GM23338 (cell line): ENCODE measurements at regions not wholly inside any gene's neighbourhood (a gene's known extent, or its start where the extent isn't known, plus 50 kb on each side); places are given as distances from the start of the nearest gene placed in this dataset.

Experiments used
- ATAC-seq: fragments of 200-7000 bp; cut with Tn5 transposase; 3 replicates; pipeline ENCODE4 v1.9.1; 2020
- DNase-seq: peaks from one replicate; pipeline ENCODE4 v3.0.0-alpha.2; 2015; ENCODE audit warnings: low spot score
- H2AFZ ChIP-seq: fragments of 200-600 bp; sonication (generic); 2 replicates; pipeline ENCODE4 v1.8.0; 2016; ENCODE audit warnings: antibody characterized with exemption, mild to moderate bottlenecking, moderate library complexity
- H3F3A ChIP-seq: fragments of 200-600 bp; sonication (generic); replicated peaks from 2 replicates; pipeline ENCODE4 v1.8.0; 2017; ENCODE audit warnings: antibody characterized with exemption, mixed run types, low read depth
- H3K27ac ChIP-seq: fragments of 200-600 bp; sonication (generic); 2 replicates; pipeline ENCODE4 v1.6.1; 2016; ENCODE audit warnings: low read depth
- H3K27me3 ChIP-seq: fragments of 200-600 bp; sonication (generic); 2 replicates; pipeline ENCODE4 v1.8.0; 2016; ENCODE audit warnings: mild to moderate bottlenecking, mixed run types, moderate library complexity; ENCODE audit not compliant: insufficient read depth
- H3K36me3 ChIP-seq: fragments of 200-600 bp; sonication (generic); 2 replicates; pipeline ENCODE4 v1.8.0; 2016; ENCODE audit warnings: mild to moderate bottlenecking; ENCODE audit not compliant: insufficient read depth
- H3K4me1 ChIP-seq: fragments of 200-600 bp; sonication (generic); 2 replicates; pipeline ENCODE4 v1.8.0; 2016; ENCODE audit warnings: mild to moderate bottlenecking, moderate library complexity; ENCODE audit not compliant: insufficient read depth
- H3K4me2 ChIP-seq: fragments of 200-600 bp; sonication (generic); 2 replicates; pipeline ENCODE4 v1.7.1; 2017; ENCODE audit warnings: mixed run types
- H3K4me3 ChIP-seq: fragments of 200-600 bp; sonication (generic); 2 replicates; pipeline ENCODE4 v1.6.1; 2016; ENCODE audit warnings: mixed run types
- H3K79me2 ChIP-seq: fragments of 200-600 bp; sonication (generic); replicated peaks from 2 replicates; pipeline ENCODE4 v1.8.0; 2017; ENCODE audit warnings: mild to moderate bottlenecking; ENCODE audit not compliant: insufficient read depth
- H3K9me2 ChIP-seq: fragments of 200-600 bp; sonication (generic); 2 replicates; pipeline ENCODE4 v1.8.0; 2017; ENCODE audit not compliant: insufficient read depth
- H4K20me1 ChIP-seq: fragments of 200-600 bp; sonication (generic); replicated peaks from 2 replicates; pipeline ENCODE4 v1.8.0; 2017; ENCODE audit warnings: mild to moderate bottlenecking; ENCODE audit not compliant: insufficient read depth
- H3K27ac Mint-ChIP-seq: 2 replicates; pipeline ENCODE4 v1.8.0; 2020; ENCODE audit warnings: inconsistent platforms, mild to moderate bottlenecking, moderate library complexity, mixed read lengths
- H3K27me3 Mint-ChIP-seq: 3 replicates; pipeline ENCODE4 v1.8.0; 2022; ENCODE audit warnings: low read depth, mild to moderate bottlenecking, moderate library complexity, mixed read lengths, inconsistent platforms; ENCODE audit not compliant: insufficient read depth, poor library complexity
- H3K36me3 Mint-ChIP-seq: 3 replicates; pipeline ENCODE4 v1.8.0; 2021; ENCODE audit warnings: low read depth, mild to moderate bottlenecking, inconsistent platforms, moderate library complexity, mixed read lengths
- H3K4me1 Mint-ChIP-seq: 3 replicates; pipeline ENCODE4 v1.8.0; 2020; ENCODE audit warnings: mild to moderate bottlenecking, inconsistent platforms, mixed read lengths
- H3K4me3 Mint-ChIP-seq: 3 replicates; pipeline ENCODE4 v1.8.0; 2021; ENCODE audit warnings: moderate library complexity, mild to moderate bottlenecking, inconsistent platforms, mixed read lengths
- H3K9me3 Mint-ChIP-seq: 3 replicates; pipeline ENCODE4 v1.8.0; 2020; ENCODE audit warnings: moderate library complexity, mild to moderate bottlenecking, inconsistent platforms, mixed read lengths
- CREB1 ChIP-seq: fragments of 250-450 bp; sonication (Bioruptor Pico); IDR thresholded peaks from 2 replicates; pipeline ENCODE4 v1.5.0; 2020; ENCODE audit warnings: low read depth, mild to moderate bottlenecking, moderate library complexity
- EZH2phosphoT487 ChIP-seq: fragments of 200-600 bp; sonication (generic); IDR thresholded peaks from one replicate; pipeline ENCODE4 v1.8.1; 2018; ENCODE audit warnings: antibody characterized with exemption; ENCODE audit not compliant: unreplicated experiment
- NANOG ChIP-seq: IDR thresholded peaks from 2 replicates; pipeline ENCODE4 v1.6.1; 2016; ENCODE audit warnings: antibody characterized with exemption, borderline replicate concordance
- POLR2AphosphoS5 ChIP-seq: IDR thresholded peaks from 2 replicates; pipeline ENCODE4 v1.6.1; 2016; ENCODE audit warnings: antibody characterized with exemption, low read depth
- STAT1 ChIP-seq: IDR thresholded peaks from one replicate; pipeline ENCODE4 v1.6.1; 2016; ENCODE audit warnings: antibody characterized with exemption; ENCODE audit not compliant: unreplicated experiment
- ZNF114 ChIP-seq: fragments of 250-450 bp; sonication (Bioruptor Pico); IDR thresholded peaks from 2 replicates; pipeline ENCODE4 v1.5.0; 2020; ENCODE audit warnings: mild to moderate bottlenecking, moderate library complexity
- ZNF331 ChIP-seq: fragments of 250-450 bp; sonication (Bioruptor Pico); IDR thresholded peaks from 2 replicates; pipeline ENCODE4 v1.5.0; 2020; ENCODE audit warnings: low read depth, mild to moderate bottlenecking, moderate library complexity
- TF ChIP-seq, protein P1 (sequence below): fragments of 250-450 bp; sonication (Bioruptor Pico); IDR thresholded peaks from 2 replicates; pipeline ENCODE4 v1.5.0; 2020; ENCODE audit warnings: mild to moderate bottlenecking, moderate library complexity
- TF ChIP-seq, protein P2 (sequence below): IDR thresholded peaks from one replicate; pipeline ENCODE4 v1.6.1; 2018; ENCODE audit warnings: antibody characterized with exemption; ENCODE audit not compliant: unreplicated experiment
- TF ChIP-seq, protein P3 (sequence below): IDR thresholded peaks from 2 replicates; pipeline ENCODE4 v1.6.1; 2016; ENCODE audit warnings: antibody characterized with exemption

GRCh38 chr14:97719931-97720330 lies 922.7 kb downstream of the VRK1 start (continued):
- TF ChIP-seq, protein P1, sequence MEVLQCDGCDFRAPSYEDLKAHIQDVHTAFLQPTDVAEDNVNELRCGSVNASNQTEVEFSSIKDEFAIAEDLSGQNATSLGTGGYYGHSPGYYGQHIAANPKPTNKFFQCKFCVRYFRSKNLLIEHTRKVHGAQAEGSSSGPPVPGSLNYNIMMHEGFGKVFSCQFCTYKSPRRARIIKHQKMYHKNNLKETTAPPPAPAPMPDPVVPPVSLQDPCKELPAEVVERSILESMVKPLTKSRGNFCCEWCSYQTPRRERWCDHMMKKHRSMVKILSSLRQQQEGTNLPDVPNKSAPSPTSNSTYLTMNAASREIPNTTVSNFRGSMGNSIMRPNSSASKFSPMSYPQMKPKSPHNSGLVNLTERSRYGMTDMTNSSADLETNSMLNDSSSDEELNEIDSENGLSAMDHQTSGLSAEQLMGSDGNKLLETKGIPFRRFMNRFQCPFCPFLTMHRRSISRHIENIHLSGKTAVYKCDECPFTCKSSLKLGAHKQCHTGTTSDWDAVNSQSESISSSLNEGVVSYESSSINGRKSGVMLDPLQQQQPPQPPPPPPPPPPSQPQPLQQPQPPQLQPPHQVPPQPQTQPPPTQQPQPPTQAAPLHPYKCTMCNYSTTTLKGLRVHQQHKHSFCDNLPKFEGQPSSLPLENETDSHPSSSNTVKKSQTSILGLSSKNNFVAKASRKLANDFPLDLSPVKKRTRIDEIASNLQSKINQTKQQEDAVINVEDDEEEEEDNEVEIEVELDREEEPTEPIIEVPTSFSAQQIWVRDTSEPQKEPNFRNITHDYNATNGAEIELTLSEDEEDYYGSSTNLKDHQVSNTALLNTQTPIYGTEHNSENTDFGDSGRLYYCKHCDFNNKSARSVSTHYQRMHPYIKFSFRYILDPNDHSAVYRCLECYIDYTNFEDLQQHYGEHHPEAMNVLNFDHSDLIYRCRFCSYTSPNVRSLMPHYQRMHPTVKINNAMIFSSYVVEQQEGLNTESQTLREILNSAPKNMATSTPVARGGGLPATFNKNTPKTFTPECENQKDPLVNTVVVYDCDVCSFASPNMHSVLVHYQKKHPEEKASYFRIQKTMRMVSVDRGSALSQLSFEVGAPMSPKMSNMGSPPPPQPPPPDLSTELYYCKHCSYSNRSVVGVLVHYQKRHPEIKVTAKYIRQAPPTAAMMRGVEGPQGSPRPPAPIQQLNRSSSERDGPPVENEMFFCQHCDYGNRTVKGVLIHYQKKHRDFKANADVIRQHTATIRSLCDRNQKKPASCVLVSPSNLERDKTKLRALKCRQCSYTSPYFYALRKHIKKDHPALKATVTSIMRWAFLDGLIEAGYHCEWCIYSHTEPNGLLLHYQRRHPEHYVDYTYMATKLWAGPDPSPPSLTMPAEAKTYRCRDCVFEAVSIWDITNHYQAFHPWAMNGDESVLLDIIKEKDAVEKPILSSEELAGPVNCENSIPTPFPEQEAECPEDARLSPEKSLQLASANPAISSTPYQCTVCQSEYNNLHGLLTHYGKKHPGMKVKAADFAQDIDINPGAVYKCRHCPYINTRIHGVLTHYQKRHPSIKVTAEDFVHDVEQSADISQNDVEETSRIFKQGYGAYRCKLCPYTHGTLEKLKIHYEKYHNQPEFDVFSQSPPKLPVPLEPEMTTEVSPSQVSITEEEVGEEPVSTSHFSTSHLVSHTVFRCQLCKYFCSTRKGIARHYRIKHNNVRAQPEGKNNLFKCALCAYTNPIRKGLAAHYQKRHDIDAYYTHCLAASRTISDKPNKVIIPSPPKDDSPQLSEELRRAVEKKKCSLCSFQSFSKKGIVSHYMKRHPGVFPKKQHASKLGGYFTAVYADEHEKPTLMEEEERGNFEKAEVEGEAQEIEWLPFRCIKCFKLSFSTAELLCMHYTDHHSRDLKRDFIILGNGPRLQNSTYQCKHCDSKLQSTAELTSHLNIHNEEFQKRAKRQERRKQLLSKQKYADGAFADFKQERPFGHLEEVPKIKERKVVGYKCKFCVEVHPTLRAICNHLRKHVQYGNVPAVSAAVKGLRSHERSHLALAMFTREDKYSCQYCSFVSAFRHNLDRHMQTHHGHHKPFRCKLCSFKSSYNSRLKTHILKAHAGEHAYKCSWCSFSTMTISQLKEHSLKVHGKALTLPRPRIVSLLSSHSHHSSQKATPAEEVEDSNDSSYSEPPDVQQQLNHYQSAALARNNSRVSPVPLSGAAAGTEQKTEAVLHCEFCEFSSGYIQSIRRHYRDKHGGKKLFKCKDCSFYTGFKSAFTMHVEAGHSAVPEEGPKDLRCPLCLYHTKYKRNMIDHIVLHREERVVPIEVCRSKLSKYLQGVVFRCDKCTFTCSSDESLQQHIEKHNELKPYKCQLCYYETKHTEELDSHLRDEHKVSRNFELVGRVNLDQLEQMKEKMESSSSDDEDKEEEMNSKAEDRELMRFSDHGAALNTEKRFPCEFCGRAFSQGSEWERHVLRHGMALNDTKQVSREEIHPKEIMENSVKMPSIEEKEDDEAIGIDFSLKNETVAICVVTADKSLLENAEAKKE (CRISPR knock-in tag), result no peak
- TF ChIP-seq ZNF114 (CRISPR knock-in tag), result no peak
- no peak for TF ChIP-seq ZNF331
- TF ChIP-seq STAT1, result no peak
- TF ChIP-seq CREB1 (CRISPR knock-in tag), result no peak
- TF ChIP-seq, protein P2, sequence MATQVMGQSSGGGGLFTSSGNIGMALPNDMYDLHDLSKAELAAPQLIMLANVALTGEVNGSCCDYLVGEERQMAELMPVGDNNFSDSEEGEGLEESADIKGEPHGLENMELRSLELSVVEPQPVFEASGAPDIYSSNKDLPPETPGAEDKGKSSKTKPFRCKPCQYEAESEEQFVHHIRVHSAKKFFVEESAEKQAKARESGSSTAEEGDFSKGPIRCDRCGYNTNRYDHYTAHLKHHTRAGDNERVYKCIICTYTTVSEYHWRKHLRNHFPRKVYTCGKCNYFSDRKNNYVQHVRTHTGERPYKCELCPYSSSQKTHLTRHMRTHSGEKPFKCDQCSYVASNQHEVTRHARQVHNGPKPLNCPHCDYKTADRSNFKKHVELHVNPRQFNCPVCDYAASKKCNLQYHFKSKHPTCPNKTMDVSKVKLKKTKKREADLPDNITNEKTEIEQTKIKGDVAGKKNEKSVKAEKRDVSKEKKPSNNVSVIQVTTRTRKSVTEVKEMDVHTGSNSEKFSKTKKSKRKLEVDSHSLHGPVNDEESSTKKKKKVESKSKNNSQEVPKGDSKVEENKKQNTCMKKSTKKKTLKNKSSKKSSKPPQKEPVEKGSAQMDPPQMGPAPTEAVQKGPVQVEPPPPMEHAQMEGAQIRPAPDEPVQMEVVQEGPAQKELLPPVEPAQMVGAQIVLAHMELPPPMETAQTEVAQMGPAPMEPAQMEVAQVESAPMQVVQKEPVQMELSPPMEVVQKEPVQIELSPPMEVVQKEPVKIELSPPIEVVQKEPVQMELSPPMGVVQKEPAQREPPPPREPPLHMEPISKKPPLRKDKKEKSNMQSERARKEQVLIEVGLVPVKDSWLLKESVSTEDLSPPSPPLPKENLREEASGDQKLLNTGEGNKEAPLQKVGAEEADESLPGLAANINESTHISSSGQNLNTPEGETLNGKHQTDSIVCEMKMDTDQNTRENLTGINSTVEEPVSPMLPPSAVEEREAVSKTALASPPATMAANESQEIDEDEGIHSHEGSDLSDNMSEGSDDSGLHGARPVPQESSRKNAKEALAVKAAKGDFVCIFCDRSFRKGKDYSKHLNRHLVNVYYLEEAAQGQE, result no peak
- TF ChIP-seq NANOG, result no peak

DNA sequence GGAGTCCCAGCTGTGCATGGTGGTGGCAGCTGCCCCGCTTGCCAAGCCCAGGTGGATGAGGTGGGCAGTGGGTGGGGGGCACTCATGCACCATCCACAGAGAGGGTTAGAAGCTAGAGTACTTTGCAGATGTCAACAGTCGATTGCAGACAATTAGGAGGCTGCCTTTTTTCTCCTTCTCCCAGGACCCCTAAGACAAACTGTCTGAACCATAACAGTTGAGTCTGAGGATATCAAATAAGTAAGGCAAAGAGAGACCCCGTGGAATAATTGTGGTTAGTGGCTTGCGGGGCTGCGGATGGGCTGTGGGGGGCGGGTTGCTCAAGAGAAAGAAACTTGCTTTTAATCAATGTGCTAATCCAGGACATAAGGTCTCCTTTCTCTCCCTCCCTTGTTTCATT lies 926.2 kb downstream of the VRK1 start:
- no peaks in the 10 kb centered on the region for H3K4me1 ChIP-seq
- Mint-ChIP-seq H3K4me3 (no peak overlapping the region), H3K4me1 (peaks cover 7% of the 10 kb centered on the region), H3K36me3 (no peaks in the 10 kb centered on the region), H3K27me3 (no peaks in the 10 kb centered on the region), H3K27ac (no peak overlapping the region), H3K9me3 (peaks cover 7% of the 10 kb centered on the region; the same call in 2 of the 3 replicates)
- H3K27ac ChIP-seq, result no peak overlapping the region
- DNase-seq (no peak), ATAC-seq (no peak)
- H3F3A ChIP-seq, result no peaks in the 10 kb centered on the region
- H3K4me2 ChIP-seq, result no peak overlapping the region
- no peak overlapping the region for H2AFZ ChIP-seq
- H3K27me3 ChIP-seq, result no peaks in the 10 kb centered on the region
- H3K36me3 ChIP-seq, result no peaks in the 10 kb centered on the region
- H3K4me3 ChIP-seq, result no peak overlapping the region
- H3K79me2 ChIP-seq, result no peaks in the 10 kb centered on the region
- no peaks in the 10 kb centered on the region for H4K20me1 ChIP-seq
- H3K9me2 ChIP-seq, result peaks cover 5% of the 10 kb centered on the region; the same call in 1 of the 2 replicates
- TF ChIP-seq ZNF114 (CRISPR knock-in tag) (no peak), EZH2phosphoT487 (no peak), POLR2AphosphoS5 (no peak)
- TF ChIP-seq, protein P2, result no peak
- TF ChIP-seq, protein P3, sequence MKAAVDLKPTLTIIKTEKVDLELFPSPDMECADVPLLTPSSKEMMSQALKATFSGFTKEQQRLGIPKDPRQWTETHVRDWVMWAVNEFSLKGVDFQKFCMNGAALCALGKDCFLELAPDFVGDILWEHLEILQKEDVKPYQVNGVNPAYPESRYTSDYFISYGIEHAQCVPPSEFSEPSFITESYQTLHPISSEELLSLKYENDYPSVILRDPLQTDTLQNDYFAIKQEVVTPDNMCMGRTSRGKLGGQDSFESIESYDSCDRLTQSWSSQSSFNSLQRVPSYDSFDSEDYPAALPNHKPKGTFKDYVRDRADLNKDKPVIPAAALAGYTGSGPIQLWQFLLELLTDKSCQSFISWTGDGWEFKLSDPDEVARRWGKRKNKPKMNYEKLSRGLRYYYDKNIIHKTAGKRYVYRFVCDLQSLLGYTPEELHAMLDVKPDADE, result no peak
